ENCODE measurements at regions not wholly inside any gene's neighbourhood (a gene's known extent, or its start where the extent isn't known, plus 50 kb on each side); places are given as distances from the start of the nearest gene placed in this dataset.

DNA sequence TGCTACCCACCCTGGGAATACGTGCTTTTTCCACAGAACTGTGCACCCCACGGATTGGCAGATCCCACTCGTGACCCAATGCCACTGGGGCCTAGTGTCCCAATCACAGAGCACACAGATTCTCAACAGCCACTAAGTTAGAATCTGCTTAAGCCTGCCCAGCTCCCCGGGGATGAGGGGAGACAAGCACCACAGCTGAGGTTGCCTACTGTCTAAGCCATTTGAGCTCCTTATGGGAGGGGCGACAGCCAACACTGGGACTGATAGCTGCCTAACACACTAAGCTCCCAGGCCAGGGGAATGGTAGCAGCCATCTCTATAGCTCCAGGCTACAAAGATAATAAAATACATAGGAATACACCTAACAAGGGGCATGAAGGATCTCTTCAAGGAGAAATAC, 93.5 kb upstream of the GUCY1A1 start:
- Mint-ChIP-seq H3K9me3 (ENCODE audit: low read depth, unreplicated experiment) (peaks cover 2% of the 10 kb centered on the region), H3K36me3 (ENCODE audit: insufficient read depth, unreplicated experiment) (no peaks in the 10 kb centered on the region), H3K4me1 (ENCODE audit: low read depth, unreplicated experiment) (no peaks in the 10 kb centered on the region), H3K27me3 (ENCODE audit: unreplicated experiment) (no peaks in the 10 kb centered on the region), H3K27ac (ENCODE audit: unreplicated experiment) (no peak overlapping the region), H3K4me3 (ENCODE audit: low read depth, unreplicated experiment) (no peak overlapping the region)
- TF ChIP-seq, protein P1, sequence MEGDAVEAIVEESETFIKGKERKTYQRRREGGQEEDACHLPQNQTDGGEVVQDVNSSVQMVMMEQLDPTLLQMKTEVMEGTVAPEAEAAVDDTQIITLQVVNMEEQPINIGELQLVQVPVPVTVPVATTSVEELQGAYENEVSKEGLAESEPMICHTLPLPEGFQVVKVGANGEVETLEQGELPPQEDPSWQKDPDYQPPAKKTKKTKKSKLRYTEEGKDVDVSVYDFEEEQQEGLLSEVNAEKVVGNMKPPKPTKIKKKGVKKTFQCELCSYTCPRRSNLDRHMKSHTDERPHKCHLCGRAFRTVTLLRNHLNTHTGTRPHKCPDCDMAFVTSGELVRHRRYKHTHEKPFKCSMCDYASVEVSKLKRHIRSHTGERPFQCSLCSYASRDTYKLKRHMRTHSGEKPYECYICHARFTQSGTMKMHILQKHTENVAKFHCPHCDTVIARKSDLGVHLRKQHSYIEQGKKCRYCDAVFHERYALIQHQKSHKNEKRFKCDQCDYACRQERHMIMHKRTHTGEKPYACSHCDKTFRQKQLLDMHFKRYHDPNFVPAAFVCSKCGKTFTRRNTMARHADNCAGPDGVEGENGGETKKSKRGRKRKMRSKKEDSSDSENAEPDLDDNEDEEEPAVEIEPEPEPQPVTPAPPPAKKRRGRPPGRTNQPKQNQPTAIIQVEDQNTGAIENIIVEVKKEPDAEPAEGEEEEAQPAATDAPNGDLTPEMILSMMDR (IDR thresholded peaks at IDR 0.05; ENCODE audit: unreplicated experiment) = no peak
- intact Hi-C loops (cut with micrococcal nuclease; ENCODE audit: unreplicated experiment) = no loop called here
- CTCF ChIA-PET = no interaction called here
- no TSS peak for BruUV-seq (replicated peaks)
- DNase-seq = no peak

DNA sequence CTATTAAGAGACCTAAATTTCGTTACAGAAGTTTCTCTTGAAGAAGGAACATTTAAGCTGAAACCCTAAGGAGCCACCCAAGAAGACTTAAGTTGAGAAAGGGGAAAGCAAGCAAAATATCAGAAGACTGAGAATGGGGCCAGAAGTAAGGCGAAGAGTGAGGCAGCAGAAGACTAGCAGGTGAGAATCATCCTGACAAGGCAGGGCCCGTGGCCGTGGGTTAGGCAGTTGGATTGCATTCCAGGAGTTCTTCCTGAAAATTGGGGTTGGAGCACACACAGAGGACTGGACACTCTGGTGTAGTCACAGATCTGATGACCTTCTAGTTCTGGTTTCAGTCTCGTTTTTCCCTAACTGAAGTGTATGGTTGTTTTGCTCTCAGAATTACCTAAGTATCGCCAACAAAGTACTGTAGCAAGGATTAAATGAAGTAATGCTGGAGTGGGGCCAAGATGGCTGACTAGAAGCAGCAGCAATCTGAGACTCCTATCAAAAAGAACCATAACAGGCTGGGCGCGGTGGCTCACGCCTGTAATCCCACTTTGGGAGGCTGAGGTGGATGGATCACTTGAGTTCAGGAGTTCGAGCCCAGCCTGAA, 94.4 kb upstream of the GUCY1A1 start:
- TF ChIP-seq, protein P1 (IDR thresholded peaks at IDR 0.05; ENCODE audit: unreplicated experiment) = no peak
- Mint-ChIP-seq H3K4me1 (ENCODE audit: low read depth, unreplicated experiment) (no peaks in the 10 kb centered on the region), H3K27me3 (ENCODE audit: unreplicated experiment) (no peaks in the 10 kb centered on the region), H3K36me3 (ENCODE audit: insufficient read depth, unreplicated experiment) (no peaks in the 10 kb centered on the region), H3K27ac (ENCODE audit: unreplicated experiment) (no peak overlapping the region), H3K4me3 (ENCODE audit: low read depth, unreplicated experiment) (no peak overlapping the region), H3K9me3 (ENCODE audit: low read depth, unreplicated experiment) (peaks cover 2% of the 10 kb centered on the region)
- CTCF ChIA-PET = no interaction called here
- BruUV-seq (replicated peaks) = no TSS peak
- intact Hi-C loops (cut with micrococcal nuclease; ENCODE audit: unreplicated experiment) = no loop called here
- no peak for DNase-seq

DNA sequence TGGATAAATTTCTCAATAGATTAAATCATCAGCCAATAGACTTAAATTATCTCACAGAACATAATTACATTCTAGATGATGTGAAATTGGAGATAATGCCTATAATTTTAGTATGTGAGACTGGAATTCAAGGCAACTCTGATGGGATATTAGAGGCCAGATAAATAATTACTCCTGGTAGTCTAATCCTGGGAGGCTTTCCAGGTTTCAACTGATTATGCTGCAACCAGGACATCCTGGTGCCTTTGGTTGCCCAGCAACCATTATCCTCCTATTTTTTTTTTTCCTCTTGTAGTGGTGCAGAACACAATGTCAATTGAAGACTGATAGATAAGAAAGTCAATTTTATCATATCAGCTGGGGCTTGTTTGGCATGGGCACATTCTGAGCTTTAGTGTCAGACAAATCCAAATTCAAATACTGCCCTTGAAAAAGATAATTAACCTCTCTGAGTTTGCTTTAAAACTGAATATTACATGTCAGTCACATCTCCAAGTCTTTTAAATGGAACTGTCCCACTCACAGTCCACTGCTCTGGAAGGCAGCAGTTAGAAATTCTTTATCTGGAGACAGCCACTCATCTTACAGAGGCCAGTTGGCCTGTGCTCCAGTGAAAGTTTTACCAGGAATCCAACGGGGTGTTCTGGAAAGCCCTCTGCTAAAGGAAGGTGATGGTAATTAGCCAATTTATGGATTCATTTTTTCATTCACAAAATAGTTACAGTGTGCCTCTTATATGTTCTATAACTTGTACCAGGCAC, 95.3 kb upstream of the GUCY1A1 start:
- H3K9me3 Mint-ChIP-seq (ENCODE audit: low read depth, unreplicated experiment) = peaks cover 2% of the 10 kb centered on the region
- no TSS peak for BruUV-seq (replicated peaks)

DNA sequence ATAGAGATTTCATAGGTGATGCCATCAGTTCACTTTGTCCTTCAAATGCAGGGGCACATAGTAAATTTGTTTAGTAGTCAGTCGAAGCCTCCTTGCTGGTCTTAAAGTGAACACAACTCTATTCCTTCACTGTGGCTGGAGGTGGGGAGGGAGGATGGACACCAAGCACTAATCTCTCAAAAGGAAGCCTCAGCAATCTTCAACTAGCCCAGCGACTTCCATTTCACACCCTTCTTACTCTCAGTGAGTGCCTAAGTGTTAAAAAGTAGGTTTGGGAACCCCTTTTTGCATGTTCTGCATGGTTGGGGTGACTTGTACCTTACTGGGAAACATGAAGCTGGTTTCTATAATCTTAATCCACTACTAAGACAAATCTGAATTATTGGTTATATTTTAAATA, 96.0 kb upstream of the GUCY1A1 start:
- intact Hi-C loops (cut with micrococcal nuclease; ENCODE audit: unreplicated experiment) = no loop called here
- no peak for DNase-seq
- TF ChIP-seq, protein P1 (IDR thresholded peaks at IDR 0.05; ENCODE audit: unreplicated experiment) = no peak
- Mint-ChIP-seq H3K27me3 (ENCODE audit: unreplicated experiment) (no peaks in the 10 kb centered on the region), H3K27ac (ENCODE audit: unreplicated experiment) (no peak overlapping the region), H3K9me3 (ENCODE audit: low read depth, unreplicated experiment) (peaks cover 2% of the 10 kb centered on the region), H3K36me3 (ENCODE audit: insufficient read depth, unreplicated experiment) (no peaks in the 10 kb centered on the region), H3K4me1 (ENCODE audit: low read depth, unreplicated experiment) (no peaks in the 10 kb centered on the region), H3K4me3 (ENCODE audit: low read depth, unreplicated experiment) (no peak overlapping the region)
- BruUV-seq (replicated peaks) = no TSS peak
- CTCF ChIA-PET = no interaction called here

More for the DNA sequence above, 95.3 kb upstream of the GUCY1A1 start:
- no peaks in the 10 kb centered on the region for H3K36me3 Mint-ChIP-seq (ENCODE audit: insufficient read depth, unreplicated experiment)
- H3K4me3 Mint-ChIP-seq (ENCODE audit: low read depth, unreplicated experiment) = no peak overlapping the region
- intact Hi-C loops (cut with micrococcal nuclease; ENCODE audit: unreplicated experiment) = no loop called here
- CTCF ChIA-PET = no interaction called here
- DNase-seq = no peak
- H3K4me1 Mint-ChIP-seq (ENCODE audit: low read depth, unreplicated experiment) = no peaks in the 10 kb centered on the region
- H3K27ac Mint-ChIP-seq (ENCODE audit: unreplicated experiment) = no peak overlapping the region
- TF ChIP-seq, protein P1 (IDR thresholded peaks at IDR 0.05; ENCODE audit: unreplicated experiment) = no peak
- H3K27me3 Mint-ChIP-seq (ENCODE audit: unreplicated experiment) = no peaks in the 10 kb centered on the region
